ENCODE measurements at regions not wholly inside any gene's neighbourhood (a gene's known extent, or its start where the extent isn't known, plus 50 kb on each side); places are given as distances from the start of the nearest gene placed in this dataset.

DNA sequence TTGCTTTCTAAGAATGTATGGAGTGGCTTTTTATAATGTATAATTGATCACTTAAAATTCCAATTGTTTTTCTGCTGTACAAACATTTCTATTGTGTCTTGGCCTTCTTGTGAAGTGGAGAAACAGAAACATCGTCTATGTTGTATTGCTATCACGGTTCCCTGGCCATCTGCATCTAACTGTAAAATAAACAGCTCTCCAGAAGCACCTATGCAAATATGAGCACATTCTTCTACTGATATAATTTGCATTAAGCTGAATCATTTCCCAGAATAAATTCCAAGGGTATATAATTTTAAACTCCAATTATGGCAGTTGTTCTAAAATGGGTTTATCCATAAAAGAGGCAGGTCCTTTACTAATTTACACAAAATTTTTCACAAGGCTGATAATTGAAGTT lies 261.6 kb upstream of the STS start:
- Histone ChIP-seq H3K27me3 (ENCODE audit: insufficient read depth, low read depth) (no peaks in the 10 kb centered on the region), H4K20me1 (ENCODE audit: insufficient read depth) (no peaks in the 10 kb centered on the region), H3K36me3 (ENCODE audit: low read depth) (no peaks in the 10 kb centered on the region), H3K9me2 (ENCODE audit: insufficient read depth) (no peaks in the 10 kb centered on the region), H3K4me3 (no peak overlapping the region), H3K27ac (no peak overlapping the region), H3K9me3 (ENCODE audit: insufficient read depth, low read depth) (no peaks in the 10 kb centered on the region), H3F3A (ENCODE audit: insufficient read depth, low read depth) (no peaks in the 10 kb centered on the region), H2AFZ (no peak overlapping the region), H3K79me2 (ENCODE audit: low read depth) (no peaks in the 10 kb centered on the region), H3K4me2 (no peak overlapping the region), H3K4me1 (replicated peaks; ENCODE audit: insufficient read depth) (no peaks in the 10 kb centered on the region)
- DNase-seq = no peak
- POLR2A ChIA-PET (ENCODE audit: unreplicated experiment) = no interaction called here
- CTCF ChIA-PET = no interaction called here
- intact Hi-C loops (cut with micrococcal nuclease; ENCODE audit: unreplicated experiment) = no loop called here
- TF ChIP-seq, protein P1, sequence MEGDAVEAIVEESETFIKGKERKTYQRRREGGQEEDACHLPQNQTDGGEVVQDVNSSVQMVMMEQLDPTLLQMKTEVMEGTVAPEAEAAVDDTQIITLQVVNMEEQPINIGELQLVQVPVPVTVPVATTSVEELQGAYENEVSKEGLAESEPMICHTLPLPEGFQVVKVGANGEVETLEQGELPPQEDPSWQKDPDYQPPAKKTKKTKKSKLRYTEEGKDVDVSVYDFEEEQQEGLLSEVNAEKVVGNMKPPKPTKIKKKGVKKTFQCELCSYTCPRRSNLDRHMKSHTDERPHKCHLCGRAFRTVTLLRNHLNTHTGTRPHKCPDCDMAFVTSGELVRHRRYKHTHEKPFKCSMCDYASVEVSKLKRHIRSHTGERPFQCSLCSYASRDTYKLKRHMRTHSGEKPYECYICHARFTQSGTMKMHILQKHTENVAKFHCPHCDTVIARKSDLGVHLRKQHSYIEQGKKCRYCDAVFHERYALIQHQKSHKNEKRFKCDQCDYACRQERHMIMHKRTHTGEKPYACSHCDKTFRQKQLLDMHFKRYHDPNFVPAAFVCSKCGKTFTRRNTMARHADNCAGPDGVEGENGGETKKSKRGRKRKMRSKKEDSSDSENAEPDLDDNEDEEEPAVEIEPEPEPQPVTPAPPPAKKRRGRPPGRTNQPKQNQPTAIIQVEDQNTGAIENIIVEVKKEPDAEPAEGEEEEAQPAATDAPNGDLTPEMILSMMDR (conservative IDR thresholded peaks at IDR 0.05) = no peak
- TF ChIP-seq EZH2 (IDR thresholded peaks at IDR 0.05; ENCODE audit: low read depth) = no peak
- BruUV-seq (replicated peaks) = no TSS peak

DNA sequence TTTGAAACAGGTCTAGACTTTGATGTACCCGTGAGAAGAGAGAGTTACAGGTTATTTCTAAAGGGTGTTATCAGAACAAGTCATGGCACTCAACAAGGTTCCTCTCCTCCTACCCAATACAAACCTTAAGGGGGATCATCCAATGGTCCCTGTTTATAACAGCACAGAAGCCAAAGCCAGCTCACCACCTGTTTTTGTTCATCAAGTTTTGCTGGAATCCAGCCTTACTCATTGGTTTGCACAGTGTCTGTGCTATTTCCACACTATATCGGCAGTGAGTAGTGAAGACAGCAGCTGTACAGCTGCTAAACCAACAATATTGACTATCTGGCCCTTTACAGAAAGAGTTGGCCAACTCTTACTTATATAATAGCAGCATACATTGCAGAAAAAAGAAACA lies 262.1 kb upstream of the STS start:
- no peak overlapping the region for H3K4me3 ChIP-seq
- H3K27me3 ChIP-seq (ENCODE audit: insufficient read depth, low read depth) = no peaks in the 10 kb centered on the region
- no peaks in the 10 kb centered on the region for H3K4me1 ChIP-seq (replicated peaks; ENCODE audit: insufficient read depth)
- H3K27ac ChIP-seq = no peak overlapping the region
- no peaks in the 10 kb centered on the region for H3F3A ChIP-seq (ENCODE audit: insufficient read depth, low read depth)
- intact Hi-C loops (cut with micrococcal nuclease; ENCODE audit: unreplicated experiment) = no loop called here
- CTCF ChIA-PET = no interaction called here
- no peaks in the 10 kb centered on the region for H4K20me1 ChIP-seq (ENCODE audit: insufficient read depth)
- H3K9me3 ChIP-seq (ENCODE audit: insufficient read depth, low read depth) = no peaks in the 10 kb centered on the region
- H3K79me2 ChIP-seq (ENCODE audit: low read depth) = no peaks in the 10 kb centered on the region
- DNase-seq = no peak
- no peaks in the 10 kb centered on the region for H3K9me2 ChIP-seq (ENCODE audit: insufficient read depth)
- no peak for TF ChIP-seq EZH2 (IDR thresholded peaks at IDR 0.05; ENCODE audit: low read depth)
- TF ChIP-seq, protein P1 (conservative IDR thresholded peaks at IDR 0.05) = no peak
- no peak overlapping the region for H3K4me2 ChIP-seq
- POLR2A ChIA-PET (ENCODE audit: unreplicated experiment) = no interaction called here
- no TSS peak for BruUV-seq (replicated peaks)
- no peak overlapping the region for H2AFZ ChIP-seq
- H3K36me3 ChIP-seq (ENCODE audit: low read depth) = no peaks in the 10 kb centered on the region

DNA sequence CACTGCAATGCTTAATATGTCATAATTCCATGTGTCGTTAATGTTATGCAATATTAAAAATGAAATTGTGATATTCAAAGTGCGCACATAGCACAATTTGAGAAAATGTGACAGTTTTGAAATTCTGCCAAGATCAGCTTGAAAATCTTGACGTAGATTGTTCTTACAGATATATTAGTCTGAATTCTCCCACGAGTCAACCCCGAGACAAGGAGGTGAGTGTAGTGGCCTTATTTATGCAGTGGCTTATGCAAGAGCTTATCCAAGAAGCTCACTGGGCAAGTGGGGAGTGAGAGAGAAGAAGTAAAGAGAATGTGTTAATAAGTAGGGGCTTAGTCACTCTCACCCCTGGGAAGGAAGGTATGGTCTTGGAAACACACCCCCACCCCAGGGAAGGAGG lies 286.1 kb upstream of the STS start:
- no peak overlapping the region for H3K4me2 ChIP-seq
- no TSS peak for BruUV-seq (replicated peaks)
- no peaks in the 10 kb centered on the region for H3K4me1 ChIP-seq (replicated peaks; ENCODE audit: insufficient read depth)
- no peaks in the 10 kb centered on the region for H3K27me3 ChIP-seq (ENCODE audit: insufficient read depth, low read depth)
- H3K27ac ChIP-seq = no peak overlapping the region
- H3K4me3 ChIP-seq = no peak overlapping the region
- no peak overlapping the region for H2AFZ ChIP-seq
- CTCF ChIA-PET = no interaction called here
- no peaks in the 10 kb centered on the region for H3K9me2 ChIP-seq (ENCODE audit: insufficient read depth)
- peak in 1 of 2 experiments; percentile 52 for DNase-seq
- no peaks in the 10 kb centered on the region for H3K79me2 ChIP-seq (ENCODE audit: low read depth)
- POLR2A ChIA-PET (ENCODE audit: unreplicated experiment) = no interaction called here
- no peak for TF ChIP-seq EZH2 (IDR thresholded peaks at IDR 0.05; ENCODE audit: low read depth)
- TF ChIP-seq, protein P1 (conservative IDR thresholded peaks at IDR 0.05) = no peak
- no peaks in the 10 kb centered on the region for H4K20me1 ChIP-seq (ENCODE audit: insufficient read depth)
- H3K9me3 ChIP-seq (ENCODE audit: insufficient read depth, low read depth) = no peaks in the 10 kb centered on the region
- H3F3A ChIP-seq (ENCODE audit: insufficient read depth, low read depth) = no peaks in the 10 kb centered on the region
- intact Hi-C loops (cut with micrococcal nuclease; ENCODE audit: unreplicated experiment) = no loop called here
- H3K36me3 ChIP-seq (ENCODE audit: low read depth) = no peaks in the 10 kb centered on the region
